Endothelial cell of umbilical vein (primary cell): ENCODE measurements at regions not wholly inside any gene's neighbourhood (a gene's known extent, or its start where the extent isn't known, plus 50 kb on each side); places are given as distances from the start of the nearest gene placed in this dataset.

Source experiments
- BruUV-seq: library from RNA; stranded (reverse); fragments of 400-500 nt; replicated peaks from 2 replicates; lab custom pipeline; 2021; lab: Mats Ljungman, UMichigan
- CTCF ChIA-PET: fragments of 300-600, 350-600 bp; sonication (Branson Sonifier 250); formaldehyde crosslinking; loops from one replicate; lab custom pipeline; 2021; ENCODE audit warnings: antibody characterized with exemption, inconsistent platforms; lab: Charles Lee
- POLR2A ChIA-PET: fragments of 300-600, 350-600 bp; sonication (Branson Sonifier 250); formaldehyde crosslinking; loops from one replicate; lab custom pipeline; 2021; ENCODE audit warnings: antibody characterized with exemption, inconsistent platforms; lab: Charles Lee
- DNase-seq: peaks from one replicate; pipeline ENCODE4 v3.0.0-alpha.2; 2011; ENCODE audit warnings: low read depth, low spot score
- FAIRE-seq: peaks from 2 replicates; lab custom pipeline; 2011; peaks lifted over from hg19 to GRCh38; lab: Jason Lieb, UNC
- H2AFZ ChIP-seq: 2 replicates; pipeline ENCODE4 v1.6.0; 2012; ENCODE audit warnings: low read depth, low read length, control low read depth, inconsistent platforms
- H3K27ac ChIP-seq: 2 replicates; pipeline ENCODE4 v1.5.1; 2011; ENCODE audit warnings: low read depth, mild to moderate bottlenecking, control low read depth, low read length, moderate library complexity; ENCODE audit not compliant: insufficient read depth
- H3K27me3 ChIP-seq, 2 experiments: 2 replicates each; pipeline versions ENCODE4 v1.6.0 to v1.6.1; 2011; ENCODE audit warnings: low read length in 2 of 2, mixed read lengths in 1 of 2; ENCODE audit not compliant: control insufficient read depth in 2 of 2, insufficient read depth in 2 of 2
- H3K36me3 ChIP-seq, 2 experiments: 2 replicates in 1 of 2; 3 replicates in 1 of 2; pipeline ENCODE4 v1.5.1; 2011; ENCODE audit warnings: low read length in 2 of 2, mild to moderate bottlenecking in 1 of 2, moderate library complexity in 1 of 2; ENCODE audit not compliant: control insufficient read depth in 2 of 2, insufficient read depth in 2 of 2; ENCODE audit errors: extremely low read depth in 1 of 2
- H3K4me1 ChIP-seq: 3 replicates; pipeline ENCODE4 v1.5.1; 2011; ENCODE audit warnings: mild to moderate bottlenecking, low read length; ENCODE audit not compliant: control insufficient read depth, insufficient read depth; ENCODE audit errors: extremely low read depth
- H3K4me2 ChIP-seq: 2 replicates; pipeline ENCODE4 v1.6.1; 2011; ENCODE audit warnings: low read length, control low read depth, mixed read lengths; ENCODE audit not compliant: insufficient read depth
- H3K4me3 ChIP-seq, 3 experiments: fragments of 200-600 bp in 1 of 3; sonication (generic), shearing (Covaris generic) in 1 of 3; replicated peaks in 1 of 3; 2 replicates each; pipeline ENCODE4 v1.5.1; 2011 to 2016; ENCODE audit warnings: control low read depth in 3 of 3, low read length in 3 of 3, mild to moderate bottlenecking in 2 of 3, inconsistent platforms in 1 of 3, low read depth in 1 of 3, moderate library complexity in 1 of 3; ENCODE audit not compliant: insufficient read depth in 1 of 3
- H3K79me2 ChIP-seq: 2 replicates; pipeline ENCODE4 v1.6.0; 2012; ENCODE audit warnings: low read length, inconsistent platforms; ENCODE audit not compliant: control insufficient read depth, insufficient read depth
- H3K9ac ChIP-seq: replicated peaks from 2 replicates; pipeline ENCODE3; 2011; ENCODE audit warnings: low read length, control low read depth; ENCODE audit not compliant: insufficient read depth; ENCODE audit errors: extremely low read depth
- H3K9me1 ChIP-seq: replicated peaks from 3 replicates; pipeline ENCODE4 v1.6.0; 2011; ENCODE audit warnings: mild to moderate bottlenecking, low read length; ENCODE audit not compliant: control insufficient read depth, insufficient read depth; ENCODE audit errors: extremely low read depth
- H3K9me3 ChIP-seq: replicated peaks from 2 replicates; pipeline ENCODE4 v1.5.1; 2012; ENCODE audit warnings: low read length, inconsistent platforms; ENCODE audit not compliant: control insufficient read depth, insufficient read depth
- H4K20me1 ChIP-seq: replicated peaks from 2 replicates; pipeline ENCODE3; 2011; ENCODE audit warnings: mild to moderate bottlenecking, low read length; ENCODE audit not compliant: control insufficient read depth, insufficient read depth; ENCODE audit errors: extremely low read depth
- EZH2 ChIP-seq: IDR thresholded peaks from 2 replicates; pipeline ENCODE4 v1.6.1; 2012; ENCODE audit warnings: borderline replicate concordance, low read depth, mild to moderate bottlenecking, moderate library complexity, low read length, inconsistent platforms; ENCODE audit not compliant: severe bottlenecking
- FOS ChIP-seq: IDR thresholded peaks from 2 replicates; pipeline ENCODE4 v1.6.1; 2011; ENCODE audit warnings: mild to moderate bottlenecking, low read length, moderate library complexity, borderline replicate concordance; ENCODE audit not compliant: insufficient read depth
- GATA2 ChIP-seq: IDR thresholded peaks from 2 replicates; pipeline ENCODE4 v1.7.0; 2011; ENCODE audit warnings: low read depth, mild to moderate bottlenecking, moderate library complexity, mixed read lengths, low read length; ENCODE audit not compliant: insufficient read length, insufficient read depth
- JUN ChIP-seq: IDR thresholded peaks from 2 replicates; pipeline ENCODE4 v1.6.1; 2011; ENCODE audit warnings: borderline replicate concordance, low read depth; ENCODE audit not compliant: insufficient read length, insufficient read depth
- MAX ChIP-seq: IDR thresholded peaks from 2 replicates; pipeline ENCODE4 v1.6.1; 2011; ENCODE audit not compliant: insufficient read depth, insufficient read length
- MYC ChIP-seq: IDR thresholded peaks from one replicate; pipeline ENCODE4 v1.6.1; 2011; ENCODE audit warnings: mild to moderate bottlenecking, low read depth, low read length
- POLR2A ChIP-seq: IDR thresholded peaks from 2 replicates; pipeline ENCODE4 v1.6.1; 2012; ENCODE audit warnings: low read depth, mild to moderate bottlenecking, control low read depth, low read length
- POLR2AphosphoS5 ChIP-seq: IDR thresholded peaks from 2 replicates; pipeline ENCODE4 v1.6.1; 2012; ENCODE audit warnings: low read depth, mild to moderate bottlenecking, control low read depth, low read length, moderate library complexity; ENCODE audit not compliant: insufficient read depth
- dilution Hi-C: fragments of 300-500 bp; cut with MboI; formaldehyde crosslinking; loops from one replicate; pipeline ENCODE4 v1.15.0; 2019; ENCODE audit warnings: low sequenced_read_pairs; ENCODE audit not compliant: extremely low pct_ligation_motif_present
- intact Hi-C: fragments of 100-400 bp; cut with micrococcal nuclease; formaldehyde crosslinking; loops from one replicate; pipeline ENCODE4 v1.10.0; 2022
- TF ChIP-seq, protein P1 (sequence below), 2 donors: IDR thresholded peaks; 1 replicate in 1 of 2; 2 replicates in 1 of 2; pipeline ENCODE4 v1.5.1; 2011; ENCODE audit warnings: low read length in 2 of 2, mild to moderate bottlenecking in 2 of 2, moderate library complexity in 2 of 2, control low read depth in 1 of 2, inconsistent platforms in 1 of 2, low read depth in 1 of 2; ENCODE audit not compliant: insufficient read depth in 1 of 2; ENCODE audit errors: extremely low read depth in 1 of 2

GRCh38 chr5:145260670-145261069, 574.5 kb downstream of the PRELID2 start:
- no peak overlapping the region for H3K4me3 ChIP-seq
- H3K9ac ChIP-seq, result no peak overlapping the region
- H3K27ac ChIP-seq, result no peak overlapping the region
- H2AFZ ChIP-seq, result no peak overlapping the region
- DNase-seq (no peak), FAIRE-seq (no peak)
- no peaks in the 10 kb centered on the region for H4K20me1 ChIP-seq
- dilution Hi-C loops, result no loop called here
- H3K27me3 ChIP-seq, result no peaks in the 10 kb centered on the region
- H3K9me1 ChIP-seq, result no peaks in the 10 kb centered on the region
- H3K4me1 ChIP-seq, result peaks cover 4% of the 10 kb centered on the region
- POLR2A ChIA-PET, result no interaction called here
- CTCF ChIA-PET, result no interaction called here
- intact Hi-C loops, result no loop called here
- no TSS peak for BruUV-seq
- no peaks in the 10 kb centered on the region for H3K79me2 ChIP-seq
- no peaks in the 10 kb centered on the region for H3K36me3 ChIP-seq
- no peak overlapping the region for H3K4me2 ChIP-seq
- H3K9me3 ChIP-seq, result no peaks in the 10 kb centered on the region
- no peak for TF ChIP-seq FOS
- TF ChIP-seq GATA2, result no peak
- no peak for TF ChIP-seq POLR2A
- TF ChIP-seq MYC, result no peak
- TF ChIP-seq MAX, result no peak
- no peak for TF ChIP-seq POLR2AphosphoS5
- no peak for TF ChIP-seq JUN
- TF ChIP-seq, protein P1, sequence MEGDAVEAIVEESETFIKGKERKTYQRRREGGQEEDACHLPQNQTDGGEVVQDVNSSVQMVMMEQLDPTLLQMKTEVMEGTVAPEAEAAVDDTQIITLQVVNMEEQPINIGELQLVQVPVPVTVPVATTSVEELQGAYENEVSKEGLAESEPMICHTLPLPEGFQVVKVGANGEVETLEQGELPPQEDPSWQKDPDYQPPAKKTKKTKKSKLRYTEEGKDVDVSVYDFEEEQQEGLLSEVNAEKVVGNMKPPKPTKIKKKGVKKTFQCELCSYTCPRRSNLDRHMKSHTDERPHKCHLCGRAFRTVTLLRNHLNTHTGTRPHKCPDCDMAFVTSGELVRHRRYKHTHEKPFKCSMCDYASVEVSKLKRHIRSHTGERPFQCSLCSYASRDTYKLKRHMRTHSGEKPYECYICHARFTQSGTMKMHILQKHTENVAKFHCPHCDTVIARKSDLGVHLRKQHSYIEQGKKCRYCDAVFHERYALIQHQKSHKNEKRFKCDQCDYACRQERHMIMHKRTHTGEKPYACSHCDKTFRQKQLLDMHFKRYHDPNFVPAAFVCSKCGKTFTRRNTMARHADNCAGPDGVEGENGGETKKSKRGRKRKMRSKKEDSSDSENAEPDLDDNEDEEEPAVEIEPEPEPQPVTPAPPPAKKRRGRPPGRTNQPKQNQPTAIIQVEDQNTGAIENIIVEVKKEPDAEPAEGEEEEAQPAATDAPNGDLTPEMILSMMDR (IDR thresholded peaks at IDR 0.05; ENCODE audit: extremely low read depth in 1 of 2, insufficient read depth in 1 of 2, low read depth in 1 of 2, low read length in 2 of 2), result no peak
- TF ChIP-seq EZH2, result no peak
